K562 (cell line): ENCODE measurements at regions not wholly inside any gene's neighbourhood (a gene's known extent, or its start where the extent isn't known, plus 50 kb on each side); places are given as distances from the start of the nearest gene placed in this dataset.

Source experiments
- ATF1 ChIP-seq, 2 experiments: fragments of 450-650 bp in 1 of 2; IDR thresholded peaks; 2 replicates each; pipeline ENCODE4 v1.6.1; 2016; ENCODE audit warnings: missing compliant biosample characterization in 1 of 2, missing genetic modification characterization in 1 of 2
- EHMT2 ChIP-seq: fragments of 450-650 bp; IDR thresholded peaks from 2 replicates; pipeline ENCODE4 v1.6.1; 2018; ENCODE audit warnings: antibody characterized with exemption
- EZH2 ChIP-seq: IDR thresholded peaks from 2 replicates; pipeline ENCODE4 v1.6.1; 2012; ENCODE audit warnings: low read depth, mild to moderate bottlenecking, inconsistent platforms, low read length, borderline replicate concordance
- LARP7 ChIP-seq: fragments of 450-650 bp; IDR thresholded peaks from 2 replicates; pipeline ENCODE4 v1.6.1; 2016
- SMC3 ChIP-seq: conservative IDR thresholded peaks from 2 replicates; pipeline ENCODE4 v1.6.1; 2011; ENCODE audit warnings: low read depth, low read length, improper control_type of control experiment; ENCODE audit not compliant: insufficient read depth
- TARDBP ChIP-seq: fragments of 450-650 bp; IDR thresholded peaks from 2 replicates; pipeline ENCODE4 v1.6.1; 2016
- TFAM ChIP-seq: fragments of 250-450 bp; sonication (Bioruptor Pico); conservative IDR thresholded peaks from 2 replicates; pipeline ENCODE4 v1.5.0; 2021; ENCODE audit warnings: mild to moderate bottlenecking, moderate library complexity
- YY1 ChIP-seq, 3 experiments: IDR thresholded peaks; 2 replicates each; pipeline ENCODE4 v1.6.1; 2011; ENCODE audit warnings: low read length in 2 of 3, mild to moderate bottlenecking in 2 of 3, moderate library complexity in 2 of 3, borderline replicate concordance in 1 of 3, control low read depth in 1 of 3, low read depth in 1 of 3; ENCODE audit not compliant: insufficient read depth in 3 of 3, insufficient replicate concordance in 2 of 3, control insufficient read depth in 1 of 3, insufficient read length in 1 of 3; ENCODE audit errors: extremely low read depth in 1 of 3
- ZNF436 ChIP-seq: fragments of 250-450, 450-650 bp; sonication (Bioruptor Pico); formaldehyde crosslinking; IDR thresholded peaks from 2 replicates; pipeline ENCODE4 v1.7.0; 2020; ENCODE audit warnings: mild to moderate bottlenecking
- TF ChIP-seq, protein P1 (sequence below): fragments of 200-800 bp; sonication (Bioruptor generic); IDR thresholded peaks from 2 replicates; pipeline ENCODE4 v1.6.1; 2016; ENCODE audit warnings: missing genetic modification characterization, missing compliant biosample characterization
- TF ChIP-seq, protein P2 (sequence below): sonication (generic); formaldehyde crosslinking; IDR thresholded peaks from 2 replicates; pipeline ENCODE4 v1.9.0; 2022; ENCODE audit warnings: mild to moderate bottlenecking, missing genetic modification reagents
- TF ChIP-seq, protein P3 (sequence below), 2 experiments: fragments of 450-650 bp in 1 of 2; sonication (generic) in 1 of 2; formaldehyde crosslinking in 1 of 2; IDR thresholded peaks; 2 replicates each; pipeline versions ENCODE4 v1.7.1 to v1.9.0; 2016 to 2022; ENCODE audit warnings: inconsistent platforms in 1 of 2, mild to moderate bottlenecking in 1 of 2, missing genetic modification reagents in 1 of 2

DNA sequence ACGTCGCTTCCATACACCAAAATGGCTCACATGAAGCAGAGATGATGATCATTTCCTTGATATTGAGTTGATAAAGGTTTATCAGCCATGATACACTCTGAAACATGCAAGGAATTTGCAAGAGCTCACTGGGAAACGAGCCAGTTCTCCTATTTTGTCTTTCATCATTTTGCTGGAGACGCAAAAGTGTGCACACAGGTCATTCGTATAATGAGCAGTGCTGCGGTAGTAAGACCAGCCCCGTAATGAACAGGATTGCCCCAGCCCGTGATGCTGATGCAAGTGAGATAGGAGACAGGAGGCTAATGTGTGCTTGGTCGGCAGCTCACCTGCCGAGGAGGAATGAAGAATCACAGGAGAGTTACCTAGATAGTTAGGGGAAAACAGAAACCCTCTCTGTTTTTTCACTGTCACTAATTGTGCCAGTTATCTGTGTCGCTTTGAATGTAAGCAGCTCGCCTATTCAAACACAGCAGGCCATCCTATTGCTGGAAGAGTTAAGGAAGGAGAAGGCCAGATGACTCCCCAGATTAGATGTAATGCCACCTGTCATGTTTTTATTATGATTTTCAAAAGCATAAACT lies 391.8 kb downstream of the SAMD5 start:
- TF ChIP-seq ATF1 (CRISPR knock-in tag; IDR thresholded peaks at IDR 0.05): no peak
- TF ChIP-seq ATF1 (tag; IDR thresholded peaks at IDR 0.05): no peak
- TF ChIP-seq TFAM (CRISPR knock-in tag): no peak
- TF ChIP-seq EHMT2: no peak
- TF ChIP-seq TARDBP: no peak
- no peak for TF ChIP-seq ZNF436
- TF ChIP-seq, protein P1, sequence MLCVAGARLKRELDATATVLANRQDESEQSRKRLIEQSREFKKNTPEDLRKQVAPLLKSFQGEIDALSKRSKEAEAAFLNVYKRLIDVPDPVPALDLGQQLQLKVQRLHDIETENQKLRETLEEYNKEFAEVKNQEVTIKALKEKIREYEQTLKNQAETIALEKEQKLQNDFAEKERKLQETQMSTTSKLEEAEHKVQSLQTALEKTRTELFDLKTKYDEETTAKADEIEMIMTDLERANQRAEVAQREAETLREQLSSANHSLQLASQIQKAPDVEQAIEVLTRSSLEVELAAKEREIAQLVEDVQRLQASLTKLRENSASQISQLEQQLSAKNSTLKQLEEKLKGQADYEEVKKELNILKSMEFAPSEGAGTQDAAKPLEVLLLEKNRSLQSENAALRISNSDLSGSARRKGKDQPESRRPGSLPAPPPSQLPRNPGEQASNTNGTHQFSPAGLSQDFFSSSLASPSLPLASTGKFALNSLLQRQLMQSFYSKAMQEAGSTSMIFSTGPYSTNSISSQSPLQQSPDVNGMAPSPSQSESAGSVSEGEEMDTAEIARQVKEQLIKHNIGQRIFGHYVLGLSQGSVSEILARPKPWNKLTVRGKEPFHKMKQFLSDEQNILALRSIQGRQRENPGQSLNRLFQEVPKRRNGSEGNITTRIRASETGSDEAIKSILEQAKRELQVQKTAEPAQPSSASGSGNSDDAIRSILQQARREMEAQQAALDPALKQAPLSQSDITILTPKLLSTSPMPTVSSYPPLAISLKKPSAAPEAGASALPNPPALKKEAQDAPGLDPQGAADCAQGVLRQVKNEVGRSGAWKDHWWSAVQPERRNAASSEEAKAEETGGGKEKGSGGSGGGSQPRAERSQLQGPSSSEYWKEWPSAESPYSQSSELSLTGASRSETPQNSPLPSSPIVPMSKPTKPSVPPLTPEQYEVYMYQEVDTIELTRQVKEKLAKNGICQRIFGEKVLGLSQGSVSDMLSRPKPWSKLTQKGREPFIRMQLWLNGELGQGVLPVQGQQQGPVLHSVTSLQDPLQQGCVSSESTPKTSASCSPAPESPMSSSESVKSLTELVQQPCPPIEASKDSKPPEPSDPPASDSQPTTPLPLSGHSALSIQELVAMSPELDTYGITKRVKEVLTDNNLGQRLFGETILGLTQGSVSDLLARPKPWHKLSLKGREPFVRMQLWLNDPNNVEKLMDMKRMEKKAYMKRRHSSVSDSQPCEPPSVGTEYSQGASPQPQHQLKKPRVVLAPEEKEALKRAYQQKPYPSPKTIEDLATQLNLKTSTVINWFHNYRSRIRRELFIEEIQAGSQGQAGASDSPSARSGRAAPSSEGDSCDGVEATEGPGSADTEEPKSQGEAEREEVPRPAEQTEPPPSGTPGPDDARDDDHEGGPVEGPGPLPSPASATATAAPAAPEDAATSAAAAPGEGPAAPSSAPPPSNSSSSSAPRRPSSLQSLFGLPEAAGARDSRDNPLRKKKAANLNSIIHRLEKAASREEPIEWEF (CRISPR knock-in tag): no peak
- TF ChIP-seq, protein P2, sequence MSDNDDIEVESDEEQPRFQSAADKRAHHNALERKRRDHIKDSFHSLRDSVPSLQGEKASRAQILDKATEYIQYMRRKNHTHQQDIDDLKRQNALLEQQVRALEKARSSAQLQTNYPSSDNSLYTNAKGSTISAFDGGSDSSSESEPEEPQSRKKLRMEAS (CRISPR knock-in tag): no peak
- no peak for TF ChIP-seq LARP7
- TF ChIP-seq EZH2: no peak
- TF ChIP-seq SMC3: no peak
- TF ChIP-seq, protein P3, sequence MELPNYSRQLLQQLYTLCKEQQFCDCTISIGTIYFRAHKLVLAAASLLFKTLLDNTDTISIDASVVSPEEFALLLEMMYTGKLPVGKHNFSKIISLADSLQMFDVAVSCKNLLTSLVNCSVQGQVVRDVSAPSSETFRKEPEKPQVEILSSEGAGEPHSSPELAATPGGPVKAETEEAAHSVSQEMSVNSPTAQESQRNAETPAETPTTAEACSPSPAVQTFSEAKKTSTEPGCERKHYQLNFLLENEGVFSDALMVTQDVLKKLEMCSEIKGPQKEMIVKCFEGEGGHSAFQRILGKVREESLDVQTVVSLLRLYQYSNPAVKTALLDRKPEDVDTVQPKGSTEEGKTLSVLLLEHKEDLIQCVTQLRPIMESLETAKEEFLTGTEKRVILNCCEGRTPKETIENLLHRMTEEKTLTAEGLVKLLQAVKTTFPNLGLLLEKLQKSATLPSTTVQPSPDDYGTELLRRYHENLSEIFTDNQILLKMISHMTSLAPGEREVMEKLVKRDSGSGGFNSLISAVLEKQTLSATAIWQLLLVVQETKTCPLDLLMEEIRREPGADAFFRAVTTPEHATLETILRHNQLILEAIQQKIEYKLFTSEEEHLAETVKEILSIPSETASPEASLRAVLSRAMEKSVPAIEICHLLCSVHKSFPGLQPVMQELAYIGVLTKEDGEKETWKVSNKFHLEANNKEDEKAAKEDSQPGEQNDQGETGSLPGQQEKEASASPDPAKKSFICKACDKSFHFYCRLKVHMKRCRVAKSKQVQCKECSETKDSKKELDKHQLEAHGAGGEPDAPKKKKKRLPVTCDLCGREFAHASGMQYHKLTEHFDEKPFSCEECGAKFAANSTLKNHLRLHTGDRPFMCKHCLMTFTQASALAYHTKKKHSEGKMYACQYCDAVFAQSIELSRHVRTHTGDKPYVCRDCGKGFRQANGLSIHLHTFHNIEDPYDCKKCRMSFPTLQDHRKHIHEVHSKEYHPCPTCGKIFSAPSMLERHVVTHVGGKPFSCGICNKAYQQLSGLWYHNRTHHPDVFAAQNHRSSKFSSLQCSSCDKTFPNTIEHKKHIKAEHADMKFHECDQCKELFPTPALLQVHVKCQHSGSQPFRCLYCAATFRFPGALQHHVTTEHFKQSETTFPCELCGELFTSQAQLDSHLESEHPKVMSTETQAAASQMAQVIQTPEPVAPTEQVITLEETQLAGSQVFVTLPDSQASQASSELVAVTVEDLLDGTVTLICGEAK (IDR thresholded peaks at IDR 0.05): no peak
- TF ChIP-seq, protein P3 (CRISPR knock-in tag; IDR thresholded peaks at IDR 0.05): no peak
- TF ChIP-seq YY1 (IDR thresholded peaks at IDR 0.05; ENCODE audit: borderline replicate concordance in 1 of 3, control insufficient read depth in 1 of 3, extremely low read depth in 1 of 3, insufficient read depth in 3 of 3, insufficient read length in 1 of 3, insufficient replicate concordance in 2 of 3, low read depth in 1 of 3, low read length in 2 of 3): no peak
